PC-9 (cell line): ENCODE measurements at regions not wholly inside any gene's neighbourhood (a gene's known extent, or its start where the extent isn't known, plus 50 kb on each side); places are given as distances from the start of the nearest gene placed in this dataset.

ENCODE experiments used
- CTCF ChIP-seq: fragments of 200-600 bp; sonication (generic); conservative IDR thresholded peaks from 2 replicates; pipeline ENCODE4 v1.6.1; 2017; ENCODE audit warnings: mixed run types, antibody characterized with exemption, mild to moderate bottlenecking, moderate library complexity
- EZH2 ChIP-seq: fragments of 200-600 bp; sonication (generic); IDR thresholded peaks from 2 replicates; pipeline ENCODE4 v1.8.0; 2017; ENCODE audit warnings: antibody characterized with exemption, low read depth

- TF ChIP-seq CTCF (no peak), EZH2 (no peak)
These were observed 262.2 kb downstream of the WDR11 start for GRCh38 chr10:121113385-121113696.
